ENCODE measurements at regions not wholly inside any gene's neighbourhood (a gene's known extent, or its start where the extent isn't known, plus 50 kb on each side); places are given as distances from the start of the nearest gene placed in this dataset.

GRCh38 chr6:47404435-47404834 lies 73.2 kb upstream of the CD2AP start:
- H3K4me3 Mint-ChIP-seq: no peak overlapping the region
- no peaks in the 10 kb centered on the region for H3K27me3 Mint-ChIP-seq (ENCODE audit: insufficient read depth)
- Histone ChIP-seq H3K27ac (ENCODE audit: low read depth, low read length) (no peak overlapping the region), H3K9me3 (ENCODE audit: control insufficient read depth, low read length) (no peaks in the 10 kb centered on the region), H3K27me3 (ENCODE audit: control insufficient read depth, insufficient read depth, low read length, poor library complexity, severe bottlenecking) (no peaks in the 10 kb centered on the region), H3K9ac (ENCODE audit: extremely low read depth, low read length, poor library complexity, severe bottlenecking) (no peak overlapping the region), H3K36me3 (ENCODE audit: control insufficient read depth, insufficient read depth, low read length) (no peaks in the 10 kb centered on the region), H3K4me3 (ENCODE audit: low read length) (no peak overlapping the region), H3K4me1 (ENCODE audit: control insufficient read depth, insufficient read depth, low read length) (no peaks in the 10 kb centered on the region)
- H3K36me3 Mint-ChIP-seq (ENCODE audit: low read depth): no peaks in the 10 kb centered on the region
- WGBS, 2 experiments (ENCODE audit: insufficient coverage in 1 of 2, insufficient read length in 1 of 2): 95 to 100% methylated on average over 1 to 4 of the region's 4 CpGs
- no peak overlapping the region for H3K27ac Mint-ChIP-seq
- no peaks in the 10 kb centered on the region for H3K4me1 Mint-ChIP-seq
- no peak for DNase-seq
- H3K9me3 Mint-ChIP-seq: no peaks in the 10 kb centered on the region
- TF ChIP-seq CTCF (conservative IDR thresholded peaks at IDR 0.05): no peak

GRCh38 chr6:47405273-47405672 lies 72.3 kb upstream of the CD2AP start:
- no peak overlapping the region for H3K4me3 ChIP-seq (ENCODE audit: low read length)
- Mint-ChIP-seq H3K36me3 (ENCODE audit: low read depth) (no peaks in the 10 kb centered on the region), H3K27me3 (ENCODE audit: insufficient read depth) (no peaks in the 10 kb centered on the region), H3K4me1 (no peaks in the 10 kb centered on the region), H3K4me3 (no peak overlapping the region), H3K9me3 (no peaks in the 10 kb centered on the region), H3K27ac (no peak overlapping the region)
- H3K27me3 ChIP-seq (ENCODE audit: control insufficient read depth, insufficient read depth, low read length, poor library complexity, severe bottlenecking): no peaks in the 10 kb centered on the region
- H3K9ac ChIP-seq (ENCODE audit: extremely low read depth, low read length, poor library complexity, severe bottlenecking): no peak overlapping the region
- WGBS, 2 experiments (ENCODE audit: insufficient coverage in 1 of 2, insufficient read length in 1 of 2): 70 to 75% methylated on average over 4 of the region's 5 CpGs
- no peaks in the 10 kb centered on the region for H3K9me3 ChIP-seq (ENCODE audit: control insufficient read depth, low read length)
- DNase-seq: no peak
- no peak overlapping the region for H3K27ac ChIP-seq (ENCODE audit: low read depth, low read length)
- H3K4me1 ChIP-seq (ENCODE audit: control insufficient read depth, insufficient read depth, low read length): no peaks in the 10 kb centered on the region
- H3K36me3 ChIP-seq (ENCODE audit: control insufficient read depth, insufficient read depth, low read length): no peaks in the 10 kb centered on the region
- no peak for TF ChIP-seq CTCF (conservative IDR thresholded peaks at IDR 0.05)

- H3K36me3 ChIP-seq (ENCODE audit: control insufficient read depth, insufficient read depth, low read length): no peaks in the 10 kb centered on the region
- DNase-seq: no peak
- Mint-ChIP-seq H3K9me3 (no peaks in the 10 kb centered on the region), H3K4me3 (no peak overlapping the region), H3K27ac (no peak overlapping the region), H3K4me1 (no peaks in the 10 kb centered on the region), H3K27me3 (ENCODE audit: insufficient read depth) (no peaks in the 10 kb centered on the region), H3K36me3 (ENCODE audit: low read depth) (no peaks in the 10 kb centered on the region)
- no peaks in the 10 kb centered on the region for H3K27me3 ChIP-seq (ENCODE audit: control insufficient read depth, insufficient read depth, low read length, poor library complexity, severe bottlenecking)
- 94 to 100% methylated on average over 1 of the region's 1 CpG for WGBS, 2 experiments (ENCODE audit: insufficient coverage in 1 of 2, insufficient read length in 1 of 2)
- no peaks in the 10 kb centered on the region for H3K4me1 ChIP-seq (ENCODE audit: control insufficient read depth, insufficient read depth, low read length)
- TF ChIP-seq CTCF (conservative IDR thresholded peaks at IDR 0.05): no peak
- no peaks in the 10 kb centered on the region for H3K9me3 ChIP-seq (ENCODE audit: control insufficient read depth, low read length)
- H3K27ac ChIP-seq (ENCODE audit: low read depth, low read length): no peak overlapping the region
- no peak overlapping the region for H3K9ac ChIP-seq (ENCODE audit: extremely low read depth, low read length, poor library complexity, severe bottlenecking)
- no peak overlapping the region for H3K4me3 ChIP-seq (ENCODE audit: low read length)
Measured at GRCh38 chr6:47407300-47408281, 70.0 kb upstream of the CD2AP start.
